ENCODE measurements at regions not wholly inside any gene's neighbourhood (a gene's known extent, or its start where the extent isn't known, plus 50 kb on each side); places are given as distances from the start of the nearest gene placed in this dataset.
A peak's percentile ranks its signal among the peaks of the same experiment; 100 is the strongest.

DNA sequence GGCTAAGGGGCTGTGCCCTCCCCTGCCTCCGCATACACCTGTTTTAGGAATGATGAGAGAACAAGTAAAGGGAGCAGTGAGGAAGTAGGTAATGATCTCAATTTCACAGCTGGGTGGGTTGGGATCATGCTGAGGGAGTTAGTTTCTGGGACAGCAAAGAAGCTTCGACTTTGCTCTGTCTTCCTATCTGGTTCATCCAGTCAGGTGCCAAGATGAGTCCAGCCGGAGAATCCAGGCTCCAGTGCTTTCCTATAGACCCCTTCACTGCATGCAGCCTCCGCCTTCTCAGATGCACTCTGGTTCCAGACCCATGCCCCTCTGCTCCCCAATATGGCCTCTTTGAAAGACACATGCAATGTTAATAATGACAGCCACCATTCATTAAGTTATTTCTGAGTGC, 119.1 kb upstream of the NCAM1 start:
- no peak for DNase-seq (ENCODE audit: low read depth)

DNA sequence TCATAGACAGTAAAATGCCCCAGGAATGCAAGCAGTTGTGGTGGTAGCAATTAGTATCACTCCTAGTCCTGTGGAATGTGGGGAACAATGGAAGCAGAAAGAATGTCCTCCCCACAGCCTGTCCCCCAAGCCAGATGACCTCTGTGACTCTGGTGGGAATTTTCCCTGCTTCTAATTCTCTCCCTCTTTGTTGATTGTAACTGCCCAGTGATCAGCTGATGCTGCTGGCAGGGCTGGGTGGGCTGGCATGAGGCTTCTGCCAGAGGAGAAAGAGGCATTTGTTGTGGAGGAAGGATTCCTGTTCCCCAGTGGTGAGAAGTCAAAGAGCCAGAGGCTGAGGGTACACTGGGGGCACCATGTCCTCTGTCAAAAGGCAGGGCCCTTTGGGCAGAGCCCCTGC, 116.7 kb upstream of the NCAM1 start:
- DNase-seq (ENCODE audit: low read depth): no peak

DNA sequence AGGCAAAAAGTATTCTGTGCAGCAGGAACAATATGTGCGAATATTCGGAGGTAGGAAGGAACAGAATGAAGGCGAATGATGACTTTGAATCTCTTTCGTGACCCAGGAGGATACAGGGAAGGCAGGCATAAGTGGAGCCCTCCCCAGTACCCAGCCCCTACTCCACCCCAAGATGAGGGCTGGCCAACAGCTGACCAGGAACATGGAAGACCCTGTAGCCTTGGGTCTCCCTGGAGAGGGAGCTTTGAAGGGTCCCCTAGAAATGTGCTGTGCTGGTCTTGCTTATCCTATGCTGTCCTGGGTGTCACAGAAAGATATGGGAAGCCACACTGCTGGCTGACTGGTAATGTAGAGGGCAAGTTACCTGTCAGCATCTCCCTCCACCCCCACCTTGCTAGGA, 113.7 kb upstream of the NCAM1 start:
- no peak for DNase-seq (ENCODE audit: low read depth)

DNA sequence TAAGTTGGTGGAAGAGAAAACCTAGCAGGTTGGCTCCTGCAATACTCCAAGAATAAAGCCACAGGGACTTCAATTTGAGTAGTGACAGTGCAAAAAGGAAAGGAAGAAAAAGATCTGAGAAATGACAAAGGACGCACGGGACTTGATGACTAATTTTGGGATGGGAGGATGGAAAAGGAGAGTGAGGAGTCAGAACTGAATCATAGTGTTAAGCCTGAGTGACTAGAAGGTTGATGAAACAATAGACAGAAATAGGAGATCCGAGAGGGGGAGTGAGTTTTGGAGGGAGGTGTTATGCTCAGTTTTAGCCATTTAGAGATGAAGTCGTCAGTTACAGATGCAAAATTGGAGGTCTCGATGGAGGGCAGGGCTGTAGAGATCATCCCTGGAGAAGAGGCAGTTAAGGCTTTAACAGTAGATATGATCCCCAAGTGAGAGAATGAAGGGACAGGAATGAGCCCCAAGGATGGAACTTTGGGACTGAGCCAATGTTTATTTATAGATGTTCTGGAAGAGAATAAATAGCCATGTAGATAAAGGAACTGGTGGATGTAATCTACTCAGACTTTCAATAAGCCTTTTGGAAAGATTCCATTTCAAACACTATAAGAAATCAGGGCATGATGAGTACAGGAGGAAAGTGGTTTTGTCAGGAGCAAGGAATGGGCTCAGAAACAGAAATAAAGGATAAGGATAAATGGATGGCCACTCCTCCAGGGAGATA, 108.9 kb upstream of the NCAM1 start:
- peak; percentile 98 for DNase-seq (ENCODE audit: low read depth)

DNA sequence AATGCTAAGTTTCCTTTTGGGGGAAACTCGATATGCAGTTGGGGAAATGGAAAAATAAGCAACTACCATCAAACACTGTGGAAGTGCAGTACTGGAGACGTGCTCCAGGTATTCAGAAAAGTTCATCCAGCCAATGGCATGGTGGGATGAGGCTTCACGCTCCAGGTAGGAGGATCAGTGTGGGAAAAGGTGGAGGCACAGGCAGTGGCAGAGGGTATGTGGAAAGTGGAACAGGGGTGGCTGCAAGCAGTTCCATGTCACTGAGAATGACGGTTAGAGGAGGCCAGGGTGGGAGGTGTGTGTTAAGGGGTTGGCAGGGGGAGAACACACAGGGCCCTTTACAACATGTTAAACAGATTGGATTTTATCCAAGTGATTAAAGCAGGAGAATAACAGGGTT, 105.1 kb upstream of the NCAM1 start:
- DNase-seq (ENCODE audit: low read depth): no peak

DNA sequence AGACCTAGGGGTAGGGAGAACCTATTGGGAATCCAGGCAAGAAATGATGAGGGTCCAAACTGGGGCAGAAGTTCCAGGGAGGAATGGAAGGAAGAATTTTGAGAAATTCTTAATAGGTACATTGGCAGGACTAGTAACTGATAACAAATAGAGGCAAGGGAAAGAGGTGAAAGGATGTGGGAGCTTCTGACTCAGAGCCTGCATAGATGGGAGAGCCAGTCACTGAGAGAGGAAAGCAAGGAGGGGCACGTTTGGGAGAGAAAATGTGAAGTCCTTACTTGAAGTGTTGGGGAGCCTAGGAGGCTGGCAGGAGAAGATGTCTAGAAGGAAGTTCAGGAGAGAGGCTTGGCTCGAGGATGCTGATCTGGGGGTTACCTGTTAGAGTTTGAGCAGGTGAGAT, 104.6 kb upstream of the NCAM1 start:
- peak; percentile 83 for DNase-seq (ENCODE audit: low read depth)

DNA sequence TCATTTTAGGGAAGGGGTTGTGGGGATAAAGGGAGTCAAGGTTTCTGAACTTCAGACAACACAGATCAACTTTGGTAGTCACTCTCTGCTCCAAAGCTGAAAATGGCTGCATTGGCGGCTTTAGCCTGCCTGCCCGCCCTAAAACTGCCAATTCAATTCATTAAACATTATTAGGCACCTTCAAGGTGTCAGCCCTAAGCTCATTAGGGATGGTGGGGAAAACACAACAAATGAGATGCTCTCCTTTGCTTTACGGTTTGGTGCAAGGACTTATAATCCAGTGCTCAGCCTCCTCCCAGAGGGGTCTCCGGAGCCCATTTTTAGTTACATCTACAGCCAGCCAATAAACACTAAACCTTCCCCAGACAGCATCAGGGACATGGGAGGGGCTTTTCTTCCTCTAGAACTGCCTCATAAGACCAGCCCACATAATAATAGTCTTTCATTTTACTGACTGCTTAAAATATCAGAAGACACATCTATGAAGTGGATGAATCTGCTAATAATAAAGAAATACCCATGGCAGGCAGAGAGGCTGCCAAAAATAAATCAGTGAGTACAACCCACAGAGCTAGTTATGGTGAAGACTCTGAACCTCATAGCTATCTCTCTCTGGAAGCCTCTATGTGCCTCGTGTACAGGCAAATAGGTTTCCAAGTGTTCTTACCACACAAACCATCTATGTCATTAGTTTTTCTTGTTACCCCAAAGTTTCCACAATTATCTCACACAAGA, 102.8 kb upstream of the NCAM1 start:
- DNase-seq (ENCODE audit: low read depth): no peak

DNA sequence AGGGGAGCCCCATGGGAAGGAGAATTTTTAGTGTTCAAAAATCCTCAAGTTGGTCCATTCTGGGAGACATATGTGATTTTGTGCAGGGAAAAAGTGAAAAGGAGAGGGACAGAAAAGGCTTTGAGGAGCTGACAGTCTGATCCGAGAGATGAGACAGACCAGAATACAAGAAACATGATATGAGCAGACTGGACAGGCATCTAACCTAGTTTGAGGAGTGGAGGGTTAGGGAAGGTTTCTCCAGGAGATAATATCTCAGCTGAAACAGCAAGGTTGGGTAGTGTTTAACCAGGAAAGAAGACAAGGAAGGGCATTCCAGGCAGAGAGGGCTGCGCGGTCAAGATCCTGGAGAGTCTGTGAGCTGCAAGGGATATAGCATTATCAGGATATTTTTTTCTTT, 101.4 kb upstream of the NCAM1 start:
- no peak for DNase-seq (ENCODE audit: low read depth)

DNA sequence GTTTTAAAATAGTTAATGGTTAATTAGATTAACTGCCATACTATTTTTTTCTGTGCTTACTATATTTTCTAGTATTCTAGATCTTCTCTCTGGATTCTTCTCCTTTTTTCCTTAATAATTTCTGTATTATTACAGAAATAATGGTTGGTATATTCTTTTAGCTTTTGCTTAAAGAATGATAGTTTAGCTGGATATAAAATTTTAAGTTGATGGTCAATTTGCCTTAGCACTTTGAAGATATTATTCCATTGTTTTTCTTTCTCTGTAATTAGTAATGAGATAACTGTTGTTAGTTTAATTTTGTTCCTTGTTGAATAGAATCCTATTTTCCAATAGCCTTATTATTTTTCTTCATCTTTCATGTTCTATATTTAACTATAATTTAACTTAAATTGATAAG, 99.9 kb upstream of the NCAM1 start:
- no peak for DNase-seq (ENCODE audit: low read depth)

DNA sequence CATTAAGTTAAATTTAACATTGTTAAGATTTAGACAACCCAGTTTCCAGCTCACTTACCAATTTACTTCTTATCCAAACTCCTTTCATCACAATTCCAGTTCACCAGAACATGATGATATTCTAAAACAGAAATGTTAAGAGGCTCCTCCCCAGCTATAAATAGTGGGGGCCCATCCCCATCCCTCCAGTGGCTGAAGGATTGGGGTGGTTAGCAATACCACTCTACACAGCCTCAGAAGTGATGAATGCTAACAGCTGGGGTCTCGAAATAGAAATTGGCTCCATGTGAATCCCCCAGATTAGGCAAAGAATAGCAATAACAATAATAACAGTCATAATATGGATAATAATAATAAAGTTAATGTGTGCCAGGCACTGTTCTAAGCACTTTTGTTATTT, 97.9 kb upstream of the NCAM1 start:
- DNase-seq (ENCODE audit: low read depth): no peak

DNA sequence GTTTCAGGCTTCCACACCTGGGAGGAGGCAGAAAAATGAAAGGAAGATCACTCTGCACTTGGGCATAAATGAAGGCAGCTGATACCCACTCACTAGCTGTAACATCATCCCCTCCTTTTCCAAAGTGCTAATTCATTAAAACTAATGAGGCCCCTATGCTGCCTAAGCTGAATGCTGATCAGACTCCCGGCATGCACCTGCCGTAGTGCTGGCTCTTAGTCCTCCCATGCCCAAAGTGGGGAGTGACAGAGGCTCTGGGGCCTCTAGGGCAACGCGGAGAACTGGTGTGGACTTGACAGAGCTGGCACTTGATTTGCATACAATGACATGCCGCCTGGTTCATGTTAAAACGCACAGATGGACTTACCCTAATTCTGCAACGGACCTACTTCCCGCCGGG, 96.5 kb upstream of the NCAM1 start:
- DNase-seq (ENCODE audit: low read depth): no peak

DNA sequence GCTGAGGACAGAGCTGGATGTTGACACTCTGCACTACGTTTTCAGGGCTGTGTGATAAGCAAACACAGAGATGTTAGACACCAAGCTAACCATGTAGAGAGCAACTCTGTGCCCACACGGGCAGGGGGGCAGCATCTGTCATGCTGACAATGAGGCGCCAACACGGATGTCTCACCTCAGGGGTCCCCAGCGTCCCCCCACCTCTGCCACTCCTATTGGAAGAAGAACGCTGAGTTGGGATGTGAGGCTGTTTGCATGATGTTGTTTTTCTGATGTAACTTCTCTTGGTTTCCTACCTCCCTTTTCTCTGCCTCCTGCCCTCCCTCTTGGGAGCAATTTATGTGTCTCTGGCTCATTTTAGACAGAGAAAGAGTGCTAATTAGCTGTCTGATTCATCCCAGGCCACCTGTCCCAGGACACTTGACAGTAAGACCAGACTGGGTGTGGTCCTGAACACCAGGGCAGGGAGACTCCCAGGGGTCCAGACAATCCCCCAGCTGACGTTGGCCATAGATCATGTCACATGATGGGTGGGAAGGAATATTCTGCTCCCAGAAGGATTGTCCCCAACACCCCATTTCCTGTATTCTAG, 89.2 kb upstream of the NCAM1 start:
- no peak for DNase-seq (ENCODE audit: low read depth)

DNA sequence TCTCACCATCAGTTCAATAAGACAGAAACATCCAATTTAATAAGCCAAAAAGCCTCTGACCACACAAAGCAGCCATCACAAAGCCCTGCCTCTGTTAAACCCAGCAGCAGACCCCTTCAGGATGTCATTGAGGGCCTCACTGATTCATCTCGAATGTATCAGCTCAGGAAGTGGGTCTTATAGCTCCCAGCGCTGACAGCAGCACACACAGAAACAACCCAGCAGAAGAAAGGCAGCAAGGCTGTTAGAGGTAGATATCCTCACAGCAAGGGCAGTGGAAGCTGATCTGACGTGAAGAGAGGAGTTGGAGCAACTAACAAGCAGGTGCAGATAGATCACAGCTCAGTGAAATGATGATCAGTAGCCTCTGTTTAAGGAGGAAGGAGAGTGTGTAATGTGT, 86.2 kb upstream of the NCAM1 start:
- no peak for DNase-seq (ENCODE audit: low read depth)

DNA sequence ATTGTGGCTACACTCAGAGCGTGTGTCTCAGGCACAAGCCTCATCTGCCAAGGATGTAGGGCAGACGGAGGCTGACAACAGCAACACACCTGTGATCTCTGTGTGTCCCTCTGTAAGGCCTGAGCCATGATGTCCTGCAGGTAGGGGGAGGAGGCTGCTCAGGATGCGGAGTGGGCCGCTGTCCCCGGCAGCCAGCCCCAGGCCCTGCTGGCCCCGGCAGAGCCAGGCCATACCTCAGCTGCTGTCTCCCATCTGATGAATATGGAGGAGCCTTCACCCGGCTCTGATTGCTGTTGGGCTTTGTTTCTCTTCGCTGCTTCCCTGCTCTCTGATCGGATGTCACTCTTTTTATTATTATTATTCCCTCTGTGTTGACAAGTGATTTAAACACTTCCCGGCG, 83.6 kb upstream of the NCAM1 start:
- DNase-seq (ENCODE audit: low read depth): no peak

DNA sequence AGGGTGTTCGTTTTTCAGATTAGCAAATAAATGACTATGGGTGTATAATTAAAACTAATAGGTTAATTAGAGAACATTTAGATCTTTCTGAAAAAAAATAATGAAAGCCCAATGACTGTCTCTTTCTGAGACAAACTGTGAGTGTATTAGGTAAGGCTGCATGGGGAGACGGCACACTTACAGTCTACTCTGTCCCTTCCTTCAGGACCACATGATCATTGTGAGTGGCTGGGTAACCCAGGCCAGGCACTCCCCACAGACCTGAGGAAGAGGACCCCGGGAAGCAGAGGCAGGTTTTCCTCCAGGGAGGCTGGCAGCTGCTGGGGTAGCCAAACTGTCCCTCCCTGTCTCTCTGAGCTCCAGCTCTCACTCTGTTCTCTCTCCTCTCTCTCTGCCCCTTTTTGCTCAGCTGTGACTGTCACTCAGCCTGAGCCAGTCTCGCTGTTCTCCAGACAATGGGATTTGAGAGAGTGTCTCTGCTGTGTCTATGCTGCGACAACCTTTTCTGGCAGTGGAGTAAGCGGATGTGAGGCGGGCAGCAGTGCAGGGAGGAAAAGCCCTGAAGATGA, 83.1 kb upstream of the NCAM1 start:
- DNase-seq (ENCODE audit: low read depth): no peak

DNA sequence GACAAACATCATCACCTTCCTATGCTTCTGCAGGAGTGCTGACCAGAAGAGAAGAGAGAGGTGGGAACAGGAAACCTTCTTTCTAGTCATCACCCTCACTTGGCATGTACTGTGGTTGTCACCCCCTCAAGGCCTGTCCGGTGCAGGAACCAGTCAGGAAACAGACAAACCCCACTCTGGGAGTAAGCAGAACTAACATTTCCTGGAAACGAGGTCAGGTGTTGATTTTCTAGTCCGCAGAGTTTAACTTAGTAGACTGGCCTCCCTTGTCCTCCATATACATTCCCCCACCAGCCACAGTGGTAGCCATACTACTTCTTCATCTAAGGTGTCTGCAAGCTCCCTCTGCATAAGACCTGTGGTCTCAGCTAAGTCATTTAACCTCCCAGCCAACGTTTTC, 80.7 kb upstream of the NCAM1 start:
- DNase-seq (ENCODE audit: low read depth): no peak

DNA sequence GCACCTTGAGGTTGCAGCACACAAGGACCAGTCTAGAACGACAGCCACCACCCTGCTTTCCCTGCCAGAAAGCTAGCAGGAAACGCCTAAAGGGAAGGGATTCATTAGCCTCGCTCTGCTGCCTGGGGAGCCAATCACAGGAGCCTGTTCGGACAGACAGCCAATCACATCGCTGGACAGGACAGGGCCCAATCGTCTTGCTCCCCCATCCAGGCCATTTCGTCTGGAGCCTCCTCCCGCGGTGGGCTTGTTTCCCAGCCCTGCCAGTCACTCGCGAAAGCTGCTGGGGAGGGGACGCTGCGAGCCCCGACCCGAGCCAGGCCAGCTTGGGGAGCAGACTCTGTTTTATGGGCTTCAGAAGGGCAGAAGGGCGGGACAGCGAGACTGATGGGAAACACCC, 79.8 kb upstream of the NCAM1 start:
- DNase-seq (ENCODE audit: low read depth): no peak

DNA sequence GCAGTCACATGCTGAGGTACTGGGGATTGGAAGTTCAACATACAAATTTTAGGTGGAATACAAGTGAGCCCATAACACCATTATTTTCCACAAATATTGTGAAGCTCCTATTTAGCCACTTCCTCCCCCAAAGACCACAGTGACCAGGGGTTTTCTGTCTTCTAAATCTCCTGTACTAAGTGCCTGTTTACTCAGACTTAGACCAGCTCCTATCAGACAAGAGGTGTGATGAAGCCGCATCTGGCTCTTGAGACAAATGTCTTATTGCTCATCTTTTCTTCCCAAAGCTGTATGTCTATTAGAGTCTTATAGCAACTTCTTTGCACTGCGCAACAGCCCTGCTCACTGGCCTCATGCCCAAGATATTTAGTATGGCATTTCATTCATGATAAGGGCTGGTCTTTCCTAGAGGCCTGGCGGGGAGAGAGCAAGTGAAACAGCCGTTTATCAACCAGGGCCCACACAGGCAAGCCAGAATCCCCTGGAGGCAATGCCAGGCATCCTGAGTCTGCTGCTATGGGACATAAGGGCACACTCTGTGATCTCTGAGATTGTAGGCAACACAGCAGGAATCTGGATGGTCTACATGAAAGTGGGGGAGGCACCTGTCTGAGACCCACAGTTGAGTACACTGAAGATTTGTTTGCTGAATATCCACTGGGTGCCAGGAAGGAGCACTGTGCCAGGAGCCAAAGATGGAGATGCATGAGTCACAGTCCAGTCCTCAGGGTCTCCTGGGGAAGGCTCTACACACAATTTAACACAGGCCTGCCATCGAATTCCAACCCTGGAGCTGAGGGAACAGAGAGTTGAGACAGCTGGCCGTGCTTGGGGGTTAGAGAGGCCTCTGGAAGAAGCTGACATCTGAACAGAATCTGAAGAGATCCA, 78.5 kb upstream of the NCAM1 start:
- no peak for DNase-seq (ENCODE audit: low read depth)

DNA sequence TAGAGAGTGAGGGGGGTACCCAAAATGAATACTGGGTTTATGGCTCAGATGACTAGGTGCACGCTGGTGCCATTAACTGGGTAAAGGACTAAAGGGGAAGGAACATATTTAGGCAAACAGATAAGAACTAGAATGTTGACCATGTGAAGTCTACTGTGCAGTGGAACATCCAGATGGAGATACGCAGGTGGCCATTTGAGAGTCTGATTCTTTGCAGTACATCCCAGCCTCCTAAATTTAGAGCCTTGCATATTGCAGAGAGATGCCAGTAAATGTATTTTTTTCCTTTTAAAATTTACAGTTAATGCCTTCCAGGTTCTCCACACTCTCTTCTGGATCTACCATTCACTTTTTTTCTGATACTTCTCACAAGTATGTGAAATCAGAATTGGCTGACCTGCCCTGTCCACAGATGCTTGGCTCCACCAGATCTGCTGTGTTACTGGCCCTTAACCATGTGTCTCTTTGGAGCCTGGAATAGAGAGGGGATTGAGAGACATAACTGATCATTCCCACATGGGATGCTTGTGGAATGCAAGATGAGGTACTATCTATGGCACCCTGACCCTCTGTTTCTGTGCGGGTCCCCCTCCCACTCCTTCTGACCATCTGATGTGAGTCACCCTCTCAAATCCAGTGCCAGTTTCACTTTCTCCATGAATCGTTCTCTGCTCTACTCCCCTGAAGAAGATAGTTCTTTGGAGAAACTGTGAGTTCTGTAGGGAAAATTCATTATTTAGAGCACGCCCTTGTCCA, 77.0 kb upstream of the NCAM1 start:
- peak; percentile 48 for DNase-seq (ENCODE audit: low read depth)

DNA sequence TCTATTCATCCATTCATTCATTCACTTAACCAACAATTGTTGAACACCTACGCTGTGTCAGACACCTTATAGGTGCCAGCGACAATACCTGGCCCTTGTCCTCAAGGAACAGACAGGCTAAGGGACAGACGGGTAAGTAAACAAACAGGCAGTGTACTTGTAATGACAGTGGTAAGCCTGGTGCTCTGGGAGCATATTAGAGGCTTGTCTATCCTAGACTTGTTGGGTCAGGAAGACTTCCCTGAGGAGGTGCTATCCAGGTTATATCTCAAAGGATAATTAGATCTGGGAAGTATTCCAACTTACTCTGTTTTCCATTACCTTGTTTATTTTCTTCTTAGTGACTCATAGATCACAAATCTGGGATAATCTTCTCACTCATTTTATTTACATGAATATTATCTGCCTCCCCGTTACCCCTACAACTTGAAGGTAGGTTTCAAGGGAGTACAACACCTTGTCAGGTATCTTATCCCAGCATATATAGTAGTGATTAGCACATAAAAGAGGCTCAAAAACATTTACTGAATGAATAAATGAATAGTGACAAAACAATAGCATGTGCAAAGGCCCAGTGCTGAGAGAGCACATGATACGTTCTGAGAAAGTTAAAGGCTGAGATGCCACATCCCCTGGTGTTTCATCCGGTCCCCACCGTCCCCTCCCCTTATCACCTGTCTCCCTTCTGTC, 75.3 kb upstream of the NCAM1 start:
- DNase-seq (ENCODE audit: low read depth): no peak

All from HT1080 (cell line).